GM21381 (cell line): ENCODE measurements at regions not wholly inside any gene's neighbourhood (a gene's known extent, or its start where the extent isn't known, plus 50 kb on each side); places are given as distances from the start of the nearest gene placed in this dataset.

Experiments
- ATAC-seq: cut with Tn5 transposase; IDR thresholded peaks from one replicate; pipeline ENCODE4 v1.9.1; 2021; ENCODE audit warnings: mild to moderate bottlenecking, moderate library complexity; ENCODE audit not compliant: unreplicated experiment

GRCh38 chr18:39872651-39873050 lies 2082.4 kb upstream of the PIK3C3 start:
- ATAC-seq = no peak

- no peak for ATAC-seq
Observed at GRCh38 chr18:39871961-39872360, 2083.1 kb upstream of the PIK3C3 start.

- ATAC-seq = no peak
Observed at GRCh38 chr18:39870591-39870990, 2084.4 kb upstream of the PIK3C3 start.

GRCh38 chr18:39863916-39864315 lies 2091.1 kb upstream of the PIK3C3 start:
- no peak for ATAC-seq

- no peak for ATAC-seq
Observed at GRCh38 chr18:39862341-39862740, 2092.7 kb upstream of the PIK3C3 start.

GRCh38 chr18:39854291-39854690 lies 2100.7 kb upstream of the PIK3C3 start:
- no peak for ATAC-seq

- no peak for ATAC-seq
Observed at GRCh38 chr18:39846265-39846664, 2108.8 kb upstream of the PIK3C3 start.

GRCh38 chr18:39845631-39846030 lies 2109.4 kb upstream of the PIK3C3 start:
- no peak for ATAC-seq

- no peak for ATAC-seq
Observed at GRCh38 chr18:39845106-39845505, 2109.9 kb upstream of the PIK3C3 start.

- no peak for ATAC-seq
Observed at GRCh38 chr18:39843546-39843945, 2111.5 kb upstream of the PIK3C3 start.

GRCh38 chr18:39842366-39842914 lies 2112.6 kb upstream of the PIK3C3 start:
- no peak for ATAC-seq

GRCh38 chr18:39841482-39842365 lies 2113.3 kb upstream of the PIK3C3 start:
- ATAC-seq = no peak

- no peak for ATAC-seq
Observed at GRCh38 chr18:39840856-39841481, 2114.1 kb upstream of the PIK3C3 start.

- no peak for ATAC-seq
Observed at GRCh38 chr18:39840406-39840805, 2114.6 kb upstream of the PIK3C3 start.

GRCh38 chr18:39839782-39840181 lies 2115.3 kb upstream of the PIK3C3 start:
- ATAC-seq = no peak

- ATAC-seq = no peak
Observed at GRCh38 chr18:39838831-39839230, 2116.2 kb upstream of the PIK3C3 start.

- no peak for ATAC-seq
Observed at GRCh38 chr18:39835303-39836030, 2119.6 kb upstream of the PIK3C3 start.

GRCh38 chr18:39834636-39835035 lies 2120.4 kb upstream of the PIK3C3 start:
- ATAC-seq = no peak

GRCh38 chr18:39825485-39826150 lies 2129.4 kb upstream of the PIK3C3 start:
- no peak for ATAC-seq

- ATAC-seq = no peak
Observed at GRCh38 chr18:39806525-39806924, 2148.5 kb upstream of the PIK3C3 start.

- ATAC-seq = no peak
Observed at GRCh38 chr18:39805218-39805617, 2149.8 kb upstream of the PIK3C3 start.
